ENCODE measurements at regions not wholly inside any gene's neighbourhood (a gene's known extent, or its start where the extent isn't known, plus 50 kb on each side); places are given as distances from the start of the nearest gene placed in this dataset.
"Not testable (repeated sequence)": the region's sequence is repeated elsewhere in the genome, so short reads cannot be mapped to it uniquely, and the experiment has no call there.

DNA sequence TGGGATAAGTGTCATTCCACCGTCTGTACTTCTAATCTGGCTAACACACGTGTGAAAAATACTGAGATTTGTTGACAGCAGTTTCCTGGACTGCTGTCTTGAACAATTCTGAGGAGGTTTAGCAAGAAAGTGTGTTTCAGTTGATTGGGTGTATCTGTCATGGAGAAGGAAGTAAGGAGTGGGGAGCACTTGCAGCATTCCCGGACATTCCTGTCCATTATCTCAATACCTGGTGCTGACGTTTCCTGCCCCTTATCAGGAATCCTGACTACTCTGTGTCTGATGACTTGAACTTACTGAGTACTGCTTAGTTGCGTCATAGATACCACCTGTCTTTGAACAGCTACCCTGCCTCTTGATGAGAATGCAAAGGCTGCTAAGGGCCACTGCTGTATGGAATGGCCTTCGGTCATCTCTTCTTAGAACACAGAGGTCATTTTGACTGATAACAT lies 72.0 kb upstream of the VKORC1L1 start:
- no peak for DNase-seq (ENCODE audit: low read depth in 2 of 2)

DNA sequence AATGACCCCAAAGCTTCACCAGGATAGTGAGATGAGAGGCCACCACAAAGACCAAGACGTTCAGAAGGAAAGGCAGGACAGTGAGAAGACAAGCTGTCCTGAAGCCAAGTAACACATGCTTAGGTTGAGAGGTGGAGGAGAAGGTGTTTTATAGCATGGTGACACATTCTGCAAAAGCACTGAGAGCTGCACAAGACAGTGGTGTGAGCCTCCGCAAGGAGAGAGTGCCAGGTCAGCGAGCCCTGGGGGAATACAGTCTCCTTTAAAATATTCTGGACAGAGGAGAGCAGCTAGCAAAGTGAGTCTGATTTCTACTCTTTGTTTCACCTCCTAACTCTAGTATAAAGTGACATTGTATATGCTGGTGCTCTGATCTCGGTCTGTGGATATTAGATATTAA lies 68.0 kb upstream of the VKORC1L1 start:
- no peak for DNase-seq (ENCODE audit: low read depth in 2 of 2)

DNA sequence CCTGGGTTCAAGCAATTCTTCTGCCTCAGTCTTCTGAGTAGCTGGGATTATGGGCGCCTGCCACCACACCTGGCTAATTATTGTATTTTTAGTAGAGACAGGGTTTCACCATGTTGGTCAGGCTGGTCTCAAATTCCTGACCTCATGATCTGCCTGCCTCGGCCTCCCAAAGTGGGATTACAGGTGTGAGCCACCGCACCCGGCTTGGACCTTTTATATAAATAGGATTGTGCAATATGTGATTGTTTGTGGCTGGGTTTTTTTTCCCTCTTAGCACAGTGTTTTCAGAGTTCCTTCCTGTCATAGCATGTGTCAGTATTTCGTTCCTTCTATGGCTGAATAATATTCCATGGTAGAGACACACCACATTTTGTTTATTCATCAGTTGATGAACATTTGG lies 65.8 kb upstream of the VKORC1L1 start:
- not testable (repeated sequence) for DNase-seq (ENCODE audit: low read depth in 2 of 2)

DNA sequence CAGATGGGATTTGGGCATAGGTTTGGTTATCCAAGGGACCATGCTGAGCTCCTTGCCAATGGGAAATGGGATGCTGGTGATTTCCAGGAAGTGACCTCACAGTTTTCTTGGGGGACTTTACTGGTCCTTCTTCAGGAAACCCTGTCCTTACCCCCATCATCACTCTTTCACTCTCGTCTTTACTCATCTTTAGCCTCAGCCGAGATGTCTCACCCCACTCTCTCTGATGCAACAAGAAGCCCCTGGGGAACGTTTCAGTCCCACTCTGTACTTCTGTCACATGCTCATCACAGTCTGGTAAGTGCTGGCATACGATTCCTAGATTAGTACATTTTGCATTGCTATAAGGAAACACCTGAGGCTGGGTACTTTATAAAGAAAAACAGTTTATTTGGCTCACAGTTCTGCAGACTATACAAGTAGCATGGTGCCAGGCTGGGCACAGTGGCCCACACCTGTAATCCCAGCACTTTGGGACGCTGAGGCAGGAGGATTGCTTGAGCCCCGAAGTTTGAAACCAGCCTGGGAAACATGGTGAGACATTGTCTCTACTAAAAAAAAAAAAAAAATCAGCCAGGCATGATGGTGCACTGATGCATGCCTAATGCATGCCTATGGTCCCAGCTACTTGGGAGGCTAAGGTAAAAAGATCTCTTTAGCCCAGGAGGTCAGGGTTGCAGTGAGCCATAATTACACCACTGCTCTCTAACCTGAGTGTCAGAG lies 63.5 kb upstream of the VKORC1L1 start:
- DNase-seq (ENCODE audit: low read depth in 2 of 2) = no peak

GRCh38 chr7:65809982-65810288 lies 62.9 kb upstream of the VKORC1L1 start:
- DNase-seq (ENCODE audit: low read depth in 2 of 2) = no peak

- DNase-seq (ENCODE audit: low read depth in 2 of 2) = no peak
These were observed 60.6 kb upstream of the VKORC1L1 start for GRCh38 chr7:65812281-65812680.

DNA sequence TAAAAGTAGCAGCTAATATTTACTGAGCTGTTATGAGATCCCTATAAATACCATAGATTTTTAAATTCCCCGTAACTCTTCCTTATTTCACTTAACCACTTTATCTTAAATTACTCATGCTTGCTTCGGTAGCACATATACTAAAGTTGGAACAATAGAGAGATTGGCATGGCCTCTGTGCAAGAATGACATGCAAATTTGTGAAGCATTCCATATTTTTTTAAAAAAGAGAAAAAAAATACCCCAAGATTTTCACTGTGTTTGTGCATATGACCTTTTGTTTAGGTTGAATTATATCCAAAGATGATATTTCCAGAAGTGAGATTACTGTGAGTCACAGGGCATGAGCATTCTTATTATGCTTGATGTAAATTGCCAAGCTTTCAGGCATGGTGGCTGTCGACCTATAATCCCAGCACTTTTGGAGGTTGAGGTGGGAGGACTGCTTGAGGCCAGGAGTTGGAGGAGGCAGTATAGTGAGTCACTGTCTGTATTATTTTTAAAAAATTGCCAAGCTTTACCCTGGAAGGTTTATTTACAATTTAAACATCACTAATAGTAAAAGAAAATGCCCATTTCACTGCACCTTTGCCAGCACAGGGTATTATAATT lies 58.2 kb upstream of the VKORC1L1 start:
- DNase-seq (ENCODE audit: low read depth in 2 of 2) = not testable (repeated sequence)

- DNase-seq (ENCODE audit: low read depth in 2 of 2) = no peak
These were observed 52.5 kb upstream of the VKORC1L1 start for GRCh38 chr7:65820287-65820950.

All from fibroblast of skin of left quadriceps (primary cell).